GM12878 (cell line): ENCODE measurements at regions not wholly inside any gene's neighbourhood (a gene's known extent, or its start where the extent isn't known, plus 50 kb on each side); places are given as distances from the start of the nearest gene placed in this dataset.
"Not testable (repeated sequence)": the region's sequence is repeated elsewhere in the genome, so short reads cannot be mapped to it uniquely, and the experiment has no call there.

Experiments
- CREM ChIP-seq: IDR thresholded peaks from 2 replicates; pipeline ENCODE4 v1.6.1; 2014; ENCODE audit warnings: antibody characterized with exemption, low read depth
- POLR2A ChIP-seq: IDR thresholded peaks from 2 replicates; pipeline ENCODE4 v1.6.1; 2011; ENCODE audit warnings: low read depth, mild to moderate bottlenecking, low read length
- TF ChIP-seq, protein P1 (sequence below), 3 experiments: IDR thresholded peaks in 2 of 3; conservative IDR thresholded peaks in 1 of 3; 2 replicates each; pipeline ENCODE4 v1.5.1; 2011; ENCODE audit warnings: low read depth in 3 of 3, low read length in 3 of 3, mild to moderate bottlenecking in 3 of 3, control low read depth in 2 of 3, moderate library complexity in 2 of 3, inconsistent platforms in 1 of 3, mixed read lengths in 1 of 3; ENCODE audit not compliant: control insufficient read depth in 2 of 3, insufficient read depth in 1 of 3; ENCODE audit errors: extremely low read depth in 1 of 3
- TF ChIP-seq, protein P2 (sequence below): IDR thresholded peaks from 2 replicates; pipeline ENCODE4 v1.6.1; 2012; ENCODE audit warnings: low read depth, low read length, improper control_type of control experiment

DNA sequence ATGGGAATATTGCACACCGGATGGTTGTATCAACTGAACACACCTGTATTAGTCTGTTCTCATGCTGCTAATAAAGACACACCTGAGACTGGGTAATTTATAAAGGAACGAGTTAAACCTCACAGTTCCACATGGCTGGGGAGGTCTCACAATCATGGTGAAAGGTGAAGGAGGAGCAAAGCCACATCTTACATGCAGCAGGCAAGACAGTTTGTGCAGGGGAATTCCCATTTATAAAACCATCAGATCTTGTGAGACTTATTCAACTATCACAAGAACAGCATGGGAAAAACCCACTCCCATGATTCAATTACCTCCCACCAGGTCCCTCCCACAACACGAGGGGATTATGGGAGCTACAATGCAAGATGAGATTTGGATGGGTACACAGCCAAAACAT lies 613.5 kb downstream of the NTRK3 start:
- TF ChIP-seq, protein P1, sequence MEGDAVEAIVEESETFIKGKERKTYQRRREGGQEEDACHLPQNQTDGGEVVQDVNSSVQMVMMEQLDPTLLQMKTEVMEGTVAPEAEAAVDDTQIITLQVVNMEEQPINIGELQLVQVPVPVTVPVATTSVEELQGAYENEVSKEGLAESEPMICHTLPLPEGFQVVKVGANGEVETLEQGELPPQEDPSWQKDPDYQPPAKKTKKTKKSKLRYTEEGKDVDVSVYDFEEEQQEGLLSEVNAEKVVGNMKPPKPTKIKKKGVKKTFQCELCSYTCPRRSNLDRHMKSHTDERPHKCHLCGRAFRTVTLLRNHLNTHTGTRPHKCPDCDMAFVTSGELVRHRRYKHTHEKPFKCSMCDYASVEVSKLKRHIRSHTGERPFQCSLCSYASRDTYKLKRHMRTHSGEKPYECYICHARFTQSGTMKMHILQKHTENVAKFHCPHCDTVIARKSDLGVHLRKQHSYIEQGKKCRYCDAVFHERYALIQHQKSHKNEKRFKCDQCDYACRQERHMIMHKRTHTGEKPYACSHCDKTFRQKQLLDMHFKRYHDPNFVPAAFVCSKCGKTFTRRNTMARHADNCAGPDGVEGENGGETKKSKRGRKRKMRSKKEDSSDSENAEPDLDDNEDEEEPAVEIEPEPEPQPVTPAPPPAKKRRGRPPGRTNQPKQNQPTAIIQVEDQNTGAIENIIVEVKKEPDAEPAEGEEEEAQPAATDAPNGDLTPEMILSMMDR (IDR thresholded peaks at IDR 0.05 in 2 of 3, conservative IDR thresholded peaks at IDR 0.05 in 1 of 3; ENCODE audit: control insufficient read depth in 2 of 3, extremely low read depth in 1 of 3, insufficient read depth in 1 of 3, low read depth in 3 of 3, low read length in 3 of 3), result not testable (repeated sequence)
- TF ChIP-seq POLR2A, CREM: not testable (repeated sequence)
- TF ChIP-seq, protein P2, sequence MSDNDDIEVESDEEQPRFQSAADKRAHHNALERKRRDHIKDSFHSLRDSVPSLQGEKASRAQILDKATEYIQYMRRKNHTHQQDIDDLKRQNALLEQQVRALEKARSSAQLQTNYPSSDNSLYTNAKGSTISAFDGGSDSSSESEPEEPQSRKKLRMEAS, result not testable (repeated sequence)
